ENCODE measurements at regions not wholly inside any gene's neighbourhood (a gene's known extent, or its start where the extent isn't known, plus 50 kb on each side); places are given as distances from the start of the nearest gene placed in this dataset.

GRCh38 chr14:50040895-50041465 lies 75.4 kb downstream of the VCPKMT start:
- DNase-seq = no peak

- no peak for DNase-seq
Observed at GRCh38 chr14:50041980-50042379, 74.4 kb downstream of the VCPKMT start.

- DNase-seq = no peak
Observed at GRCh38 chr14:50044042-50044651, 72.2 kb downstream of the VCPKMT start.

- DNase-seq = peak; percentile 54
Observed at GRCh38 chr14:50045039-50045711, 71.2 kb downstream of the VCPKMT start.

GRCh38 chr14:50045837-50046236 lies 70.5 kb downstream of the VCPKMT start:
- peak; percentile 30 for DNase-seq

- DNase-seq = no peak
Observed at GRCh38 chr14:50047274-50047676, 69.1 kb downstream of the VCPKMT start.

GRCh38 chr14:50049093-50049492 lies 67.3 kb downstream of the VCPKMT start:
- DNase-seq = no peak

GRCh38 chr14:50049703-50050570 lies 66.4 kb downstream of the VCPKMT start:
- DNase-seq = no peak

GRCh38 chr14:50051106-50051505 lies 65.3 kb downstream of the VCPKMT start:
- no peak for DNase-seq

GRCh38 chr14:50051706-50052105 lies 64.7 kb downstream of the VCPKMT start:
- DNase-seq = no peak

- no peak for DNase-seq
Observed at GRCh38 chr14:50052517-50052916, 63.9 kb downstream of the VCPKMT start.

GRCh38 chr14:50053935-50054334 lies 62.4 kb downstream of the VCPKMT start:
- no peak for DNase-seq

- DNase-seq = no peak
Observed at GRCh38 chr14:50055461-50056228, 60.7 kb downstream of the VCPKMT start.

- DNase-seq = no peak
Observed at GRCh38 chr14:50056435-50056834, 59.9 kb downstream of the VCPKMT start.

GRCh38 chr14:50057331-50057730 lies 59.0 kb downstream of the VCPKMT start:
- DNase-seq = no peak

- no peak for DNase-seq
Observed at GRCh38 chr14:50058113-50058512, 58.3 kb downstream of the VCPKMT start.

Measured in stimulated activated CD4-positive, alpha-beta T cell treated with anti-CD3 and anti-CD28 coated beads, Interleukin-4, amount 100 ng/mL, for 1 hour (primary cell).